NCI-H69 (cell line): ENCODE measurements at regions not wholly inside any gene's neighbourhood (a gene's known extent, or its start where the extent isn't known, plus 50 kb on each side); places are given as distances from the start of the nearest gene placed in this dataset.

Source experiments
- DNase-seq: peaks from one replicate; lab custom pipeline; 2025; lab: John Stamatoyannopoulos, UW

DNA sequence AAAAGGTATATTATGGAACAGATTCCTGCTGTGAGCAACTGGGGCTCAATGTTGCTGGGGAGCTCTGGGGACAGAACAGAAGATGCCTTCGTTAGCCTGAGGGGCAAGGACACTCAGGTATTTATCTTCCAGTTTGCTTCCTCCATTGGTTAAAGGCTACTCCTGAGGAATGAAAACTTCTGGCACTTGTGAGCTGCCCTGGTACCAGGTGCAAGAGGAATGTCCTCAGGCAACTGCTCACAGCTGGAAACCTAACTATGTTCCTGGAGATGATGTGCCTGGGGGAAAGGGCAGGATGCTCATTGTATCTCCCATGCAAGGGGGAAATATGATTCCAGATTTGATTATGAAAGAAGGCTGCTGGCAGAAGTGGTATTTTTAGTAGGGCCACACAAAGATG lies 54.0 kb upstream of the BBX start:
- peak; percentile 4 for DNase-seq

DNA sequence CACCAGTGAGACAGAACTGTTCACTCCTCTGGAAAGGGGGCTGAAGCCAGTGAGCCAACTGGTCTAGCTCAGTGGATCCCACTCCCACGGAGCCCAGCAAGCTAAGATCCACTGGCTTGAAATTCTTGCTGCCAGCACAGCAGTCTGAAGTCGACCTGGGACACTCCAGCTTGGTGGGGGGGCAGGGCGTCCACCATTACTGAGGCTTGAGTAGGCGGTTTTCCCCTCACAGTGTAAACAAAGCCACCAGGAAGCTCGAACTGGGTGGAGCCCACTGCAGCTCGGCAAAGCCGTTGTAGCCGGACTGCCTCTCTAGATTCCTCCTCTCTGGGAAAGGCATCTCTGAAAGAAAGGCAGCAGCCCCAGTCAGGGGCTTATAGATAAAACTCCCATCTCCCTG lies 52.3 kb upstream of the BBX start:
- peak; percentile 10 for DNase-seq
